Tibial artery (tissue), 4 donors: ENCODE measurements at regions not wholly inside any gene's neighbourhood (a gene's known extent, or its start where the extent isn't known, plus 50 kb on each side); places are given as distances from the start of the nearest gene placed in this dataset.

ENCODE experiments used
- DNase-seq, 2 donors: peaks; one replicate each; pipeline ENCODE4 v3.0.0-alpha.2; 2019
- H3K27ac ChIP-seq, 2 donors: fragments of 200-600 bp; sonication (generic) in 1 of 2; 1 replicate in 1 of 2; 2 replicates in 1 of 2; pipeline ENCODE4 v1.5.1; 2018 to 2019; ENCODE audit warnings: mild to moderate bottlenecking in 1 of 2
- H3K27me3 ChIP-seq, 2 donors: fragments of 200-600 bp; sonication (generic) in 1 of 2; one replicate each; pipeline versions ENCODE4 v1.5.1 to v1.6.0; 2016 to 2019
- H3K36me3 ChIP-seq, 3 donors: fragments of 200-600 bp; sonication (generic) in 2 of 3; one replicate each; pipeline ENCODE4 v1.5.1; 2016 to 2019; ENCODE audit warnings: mild to moderate bottlenecking in 2 of 3
- H3K4me1 ChIP-seq, 4 donors: fragments of 200-600 bp; sonication (generic) in 2 of 4; 1 replicate in 3 of 4; 2 replicates in 1 of 4; pipeline ENCODE4 v1.5.1; 2016 to 2019
- H3K4me3 ChIP-seq, 2 donors: fragments of 200-600 bp; sonication (generic) in 1 of 2; 1 replicate in 1 of 2; 2 replicates in 1 of 2; pipeline ENCODE4 v1.5.1; 2018 to 2019; ENCODE audit warnings: mild to moderate bottlenecking in 2 of 2
- H3K9me3 ChIP-seq, 3 donors: fragments of 200-600 bp; sonication (generic) in 1 of 3; one replicate each; pipeline ENCODE4 v1.5.1; 2016 to 2019
- CTCF ChIP-seq, 2 experiments: fragments of 200-600 bp in 1 of 2; fragments of 450-650 bp in 1 of 2; IDR thresholded peaks; one replicate each; pipeline ENCODE4 v1.5.1; 2017 to 2019; ENCODE audit warnings: antibody characterized with exemption in 2 of 2, mild to moderate bottlenecking in 1 of 2, moderate library complexity in 1 of 2
- intact Hi-C: fragments of 100-400 bp; cut with DNase I; formaldehyde crosslinking; loops from one replicate; pipeline ENCODE4 v1.15.0; 2023; ENCODE audit warnings: low total_unique reads

- Histone ChIP-seq H3K36me3 (no peaks in the 10 kb centered on the region), H3K27me3 (no peaks in the 10 kb centered on the region), H3K4me3 (no peak overlapping the region), H3K9me3 (no peaks in the 10 kb centered on the region), H3K4me1 (no peaks in the 10 kb centered on the region), H3K27ac (no peak overlapping the region)
- DNase-seq = no peak
- intact Hi-C loops = no loop called here
- no peak for TF ChIP-seq CTCF (IDR thresholded peaks at IDR 0.05)
These were observed 314.2 kb downstream of the RWDD3 start for GRCh38 chr1:95548211-95548610.

- H3K9me3 ChIP-seq = no peaks in the 10 kb centered on the region
- H3K27me3 ChIP-seq = no peaks in the 10 kb centered on the region
- no peaks in the 10 kb centered on the region for H3K4me1 ChIP-seq
- H3K27ac ChIP-seq = no peak overlapping the region
- no peak overlapping the region for H3K4me3 ChIP-seq
- H3K36me3 ChIP-seq = no peaks in the 10 kb centered on the region
- TF ChIP-seq CTCF (IDR thresholded peaks at IDR 0.05) = no peak
- DNase-seq = no peak
- intact Hi-C loops = no loop called here
These were observed 317.2 kb downstream of the RWDD3 start for GRCh38 chr1:95551201-95551600.

DNA sequence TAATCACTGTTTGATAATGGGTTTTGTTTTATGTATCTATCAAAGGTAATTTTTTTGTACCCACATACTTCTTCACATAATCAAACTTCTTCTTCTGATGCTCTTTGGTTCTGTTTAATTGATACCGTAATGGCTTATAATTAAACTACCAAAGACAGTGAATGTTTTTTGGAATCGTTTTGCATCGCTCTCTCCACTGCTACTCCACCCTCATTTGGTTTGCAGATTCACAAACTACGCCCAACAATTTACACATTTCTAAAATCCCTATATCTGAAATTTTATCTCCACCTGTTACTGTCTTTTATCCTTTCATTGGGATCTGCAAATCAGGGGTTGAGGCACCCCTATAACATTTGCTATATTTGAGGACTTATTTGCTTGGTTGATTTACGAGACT is 319.6 kb downstream of the RWDD3 start:
- no peaks in the 10 kb centered on the region for H3K9me3 ChIP-seq
- H3K4me3 ChIP-seq = no peak overlapping the region
- no peaks in the 10 kb centered on the region for H3K4me1 ChIP-seq
- no peak for TF ChIP-seq CTCF (IDR thresholded peaks at IDR 0.05)
- no peak for DNase-seq
- H3K36me3 ChIP-seq = no peaks in the 10 kb centered on the region
- intact Hi-C loops = no loop called here
- no peaks in the 10 kb centered on the region for H3K27me3 ChIP-seq
- H3K27ac ChIP-seq = no peak overlapping the region

DNA sequence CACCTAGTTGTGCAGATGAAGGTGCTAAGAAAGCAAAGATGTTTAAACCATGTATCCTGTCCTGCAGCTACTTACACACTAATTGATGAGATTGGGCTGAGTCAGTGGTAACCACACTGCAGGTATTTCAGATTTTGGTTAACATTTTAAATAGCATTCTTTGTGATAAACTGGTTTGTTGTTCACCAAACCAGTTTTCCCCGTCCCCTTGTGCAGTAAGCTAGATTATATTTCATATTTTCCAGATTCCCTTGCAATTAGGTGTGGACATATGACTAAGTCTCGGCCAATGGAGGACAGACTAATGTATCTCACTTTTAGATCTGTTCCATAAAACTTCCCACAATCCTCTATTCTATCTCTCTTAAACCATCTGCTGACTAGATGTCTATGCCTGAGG is 320.4 kb downstream of the RWDD3 start:
- no peaks in the 10 kb centered on the region for H3K4me1 ChIP-seq
- TF ChIP-seq CTCF (IDR thresholded peaks at IDR 0.05) = no peak
- intact Hi-C loops = no loop called here
- no peak overlapping the region for H3K4me3 ChIP-seq
- no peaks in the 10 kb centered on the region for H3K9me3 ChIP-seq
- no peak for DNase-seq
- H3K36me3 ChIP-seq = no peaks in the 10 kb centered on the region
- H3K27me3 ChIP-seq = no peaks in the 10 kb centered on the region
- H3K27ac ChIP-seq = no peak overlapping the region

DNA sequence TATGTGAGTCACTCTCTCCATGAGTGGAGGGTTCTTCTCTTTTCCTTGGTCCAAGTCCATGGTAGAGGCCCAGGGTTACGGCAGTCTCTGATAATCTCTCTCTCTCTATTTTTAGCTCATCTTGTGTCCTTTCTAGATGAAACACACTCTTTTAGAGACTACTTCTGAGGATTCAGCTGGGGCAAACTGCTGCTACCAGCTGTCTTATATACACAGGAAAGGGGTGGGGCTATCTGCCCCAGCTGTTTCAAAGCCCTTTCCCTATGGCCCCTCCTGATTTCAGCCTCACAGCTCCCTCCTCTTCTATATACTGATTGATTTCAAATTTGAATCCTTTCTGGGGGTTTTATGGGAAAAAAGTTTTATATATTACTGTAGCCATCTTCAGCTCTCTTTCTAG is 324.8 kb downstream of the RWDD3 start:
- intact Hi-C loops = no loop called here

More for the DNA sequence above, 324.8 kb downstream of the RWDD3 start:
- Histone ChIP-seq H3K27me3 (no peaks in the 10 kb centered on the region), H3K4me1 (no peaks in the 10 kb centered on the region), H3K4me3 (no peak overlapping the region), H3K36me3 (no peaks in the 10 kb centered on the region), H3K27ac (no peak overlapping the region), H3K9me3 (no peaks in the 10 kb centered on the region)
- no peak for DNase-seq
- TF ChIP-seq CTCF (IDR thresholded peaks at IDR 0.05) = no peak
